ENCODE measurements at regions not wholly inside any gene's neighbourhood (a gene's known extent, or its start where the extent isn't known, plus 50 kb on each side); places are given as distances from the start of the nearest gene placed in this dataset.

- TF ChIP-seq POLR2A (IDR thresholded peaks at IDR 0.05) (no peak), CTCF (IDR thresholded peaks at IDR 0.05) (no peak)
- no peak for DNase-seq
These were observed 295.3 kb downstream of the SP3 start for GRCh38 chr2:173669888-173670287.

GRCh38 chr2:173672573-173673340 is 292.4 kb downstream of the SP3 start:
- Histone ChIP-seq H3K4me1 (peaks cover 0 to 11% (median 0%) of the 10 kb centered on the region in 3 donors), H3K27ac (no peak overlapping the region), H3K9me3 (no peaks in the 10 kb centered on the region), H3K4me3 (no peak overlapping the region), H3K36me3 (no peaks in the 10 kb centered on the region), H3K27me3 (no peaks in the 10 kb centered on the region)
- 95 to 100% methylated on average over 3 of the region's 3 CpGs for WGBS, 2 donors
- intact Hi-C loops (cut with DNase I), result no loop called here
- no peak for DNase-seq
- TF ChIP-seq CTCF (IDR thresholded peaks at IDR 0.05) (no peak), POLR2A (IDR thresholded peaks at IDR 0.05) (no peak)

More at GRCh38 chr2:173669888-173670287, 295.3 kb downstream of the SP3 start:
- intact Hi-C loops (cut with DNase I), result no loop called here
- peak overlapping the region in 3 of 4 donors; percentile 18 to 44 (median 20) for H3K27ac ChIP-seq
- H3K4me3 ChIP-seq, result no peak overlapping the region
- H3K4me1 ChIP-seq, result peaks cover 0 to 30% (median 9%) of the 10 kb centered on the region in 3 donors
- no peaks in the 10 kb centered on the region for H3K27me3 ChIP-seq
- H3K9me3 ChIP-seq, result no peaks in the 10 kb centered on the region
- no peaks in the 10 kb centered on the region for H3K36me3 ChIP-seq

GRCh38 chr2:173673640-173674039 is 291.5 kb downstream of the SP3 start:
- no peaks in the 10 kb centered on the region for H3K36me3 ChIP-seq
- no peaks in the 10 kb centered on the region for H3K9me3 ChIP-seq
- H3K27me3 ChIP-seq, result no peaks in the 10 kb centered on the region
- intact Hi-C loops (cut with DNase I), result no loop called here
- WGBS, 2 donors, result 73 to 85% methylated on average over 1 of the region's 1 CpG
- no peak for DNase-seq
- no peak for TF ChIP-seq CTCF (IDR thresholded peaks at IDR 0.05)
- TF ChIP-seq POLR2A (IDR thresholded peaks at IDR 0.05), result no peak
- H3K27ac ChIP-seq, result no peak overlapping the region
- peaks cover 0 to 11% (median 0%) of the 10 kb centered on the region in 3 donors for H3K4me1 ChIP-seq
- no peak overlapping the region for H3K4me3 ChIP-seq

GRCh38 chr2:173676647-173677046 is 288.5 kb downstream of the SP3 start:
- no peaks in the 10 kb centered on the region for H3K36me3 ChIP-seq

More at GRCh38 chr2:173676647-173677046, 288.5 kb downstream of the SP3 start:
- Histone ChIP-seq H3K27ac (no peak overlapping the region), H3K4me3 (no peak overlapping the region), H3K27me3 (no peaks in the 10 kb centered on the region), H3K4me1 (peaks cover 0 to 8% (median 0%) of the 10 kb centered on the region in 3 donors), H3K9me3 (peaks cover 0 to 6% (median 0%) of the 10 kb centered on the region in 3 donors)
- 25 to 36% methylated on average over 1 of the region's 1 CpG for WGBS, 2 donors
- TF ChIP-seq CTCF (IDR thresholded peaks at IDR 0.05) (no peak), POLR2A (IDR thresholded peaks at IDR 0.05) (no peak)
- DNase-seq, result no peak
- intact Hi-C loops (cut with DNase I), result no loop called here
